Medulla oblongata (tissue), 1 donor: ENCODE measurements at regions not wholly inside any gene's neighbourhood (a gene's known extent, or its start where the extent isn't known, plus 50 kb on each side); places are given as distances from the start of the nearest gene placed in this dataset.

Source experiments
- DNase-seq: peaks from one replicate; pipeline ENCODE4 v3.0.0-alpha.2; 2015; ENCODE audit errors: extremely low spot score

GRCh38 chr13:104868806-104869205 lies 1666.7 kb downstream of the EFNB2 start:
- DNase-seq, result no peak

GRCh38 chr13:104855581-104855980 lies 1679.9 kb downstream of the EFNB2 start:
- no peak for DNase-seq

GRCh38 chr13:104854698-104855097 lies 1680.8 kb downstream of the EFNB2 start:
- DNase-seq, result no peak

GRCh38 chr13:104854007-104854406 lies 1681.5 kb downstream of the EFNB2 start:
- no peak for DNase-seq

GRCh38 chr13:104847922-104848321 lies 1687.5 kb downstream of the EFNB2 start:
- no peak for DNase-seq

GRCh38 chr13:104843401-104843800 lies 1692.1 kb downstream of the EFNB2 start:
- DNase-seq, result no peak

- DNase-seq, result no peak
Observed at GRCh38 chr13:104841110-104841509, 1694.4 kb downstream of the EFNB2 start.

GRCh38 chr13:104837756-104838155 lies 1697.7 kb downstream of the EFNB2 start:
- no peak for DNase-seq

GRCh38 chr13:104833221-104833620 lies 1702.2 kb downstream of the EFNB2 start:
- DNase-seq, result no peak

GRCh38 chr13:104832231-104832630 lies 1703.2 kb downstream of the EFNB2 start:
- DNase-seq, result no peak

- DNase-seq, result no peak
Observed at GRCh38 chr13:104831831-104832230, 1703.6 kb downstream of the EFNB2 start.

GRCh38 chr13:104823709-104824108 lies 1711.8 kb downstream of the EFNB2 start:
- no peak for DNase-seq

- DNase-seq, result no peak
Observed at GRCh38 chr13:104823071-104823470, 1712.4 kb downstream of the EFNB2 start.

GRCh38 chr13:104817271-104817670 lies 1718.2 kb downstream of the EFNB2 start:
- DNase-seq, result no peak

GRCh38 chr13:104816726-104817125 lies 1718.7 kb downstream of the EFNB2 start:
- DNase-seq, result no peak

GRCh38 chr13:104810242-104810641 lies 1725.2 kb downstream of the EFNB2 start:
- DNase-seq, result no peak

GRCh38 chr13:104809483-104809882 lies 1726.0 kb downstream of the EFNB2 start:
- DNase-seq, result no peak

- no peak for DNase-seq
Observed at GRCh38 chr13:104805346-104805745, 1730.1 kb downstream of the EFNB2 start.

GRCh38 chr13:104799152-104799551 lies 1732.9 kb upstream of the SLC10A2 start:
- DNase-seq, result no peak

- DNase-seq, result no peak
Observed at GRCh38 chr13:104798486-104798885, 1732.3 kb upstream of the SLC10A2 start.

- DNase-seq, result no peak
Observed at GRCh38 chr13:104796581-104796980, 1730.4 kb upstream of the SLC10A2 start.

- no peak for DNase-seq
Observed at GRCh38 chr13:104785952-104786351, 1719.7 kb upstream of the SLC10A2 start.

- no peak for DNase-seq
Observed at GRCh38 chr13:104784891-104785290, 1718.7 kb upstream of the SLC10A2 start.

- DNase-seq, result no peak
Observed at GRCh38 chr13:104782741-104783140, 1716.5 kb upstream of the SLC10A2 start.
